CD4-positive, alpha-beta T cell (primary cell): ENCODE measurements at regions not wholly inside any gene's neighbourhood (a gene's known extent, or its start where the extent isn't known, plus 50 kb on each side); places are given as distances from the start of the nearest gene placed in this dataset.
"Not testable (repeated sequence)": the region's sequence is repeated elsewhere in the genome, so short reads cannot be mapped to it uniquely, and the experiment has no call there.

ENCODE experiments used
- ATAC-seq: fragments of 200-7000 bp; cut with Tn5 transposase; one replicate; pipeline ENCODE4 v1.10.0; 2022; ENCODE audit warnings: mild to moderate bottlenecking; ENCODE audit not compliant: poor library complexity
- CTCF ChIA-PET: fragments of 350-600 bp; sonication (Branson Sonifier 250); formaldehyde crosslinking; loops from one replicate; lab custom pipeline; 2021; ENCODE audit warnings: antibody characterized with exemption, inconsistent platforms; lab: Charles Lee
- POLR2A ChIA-PET: fragments of 350-600 bp; sonication (Branson Sonifier 250); formaldehyde crosslinking; loops from one replicate; lab custom pipeline; 2021; ENCODE audit warnings: antibody characterized with exemption, inconsistent platforms; lab: Charles Lee
- DNase-seq, 14 experiments: peaks; one replicate each; pipeline ENCODE4 v3.0.0-alpha.2; 2013 to 2020; ENCODE audit warnings: mixed read lengths in 2 of 14
- H3K27ac ChIP-seq, 2 donors: one replicate each; pipeline versions ENCODE4 v1.5.1 to v1.7.0; 2013; ENCODE audit warnings: low read length in 2 of 2, low read depth in 1 of 2, mild to moderate bottlenecking in 1 of 2
- H3K27me3 ChIP-seq, 2 experiments: 1 replicate in 1 of 2; 2 replicates in 1 of 2; pipeline versions ENCODE4 v1.6.1 to v1.7.0; 2013; ENCODE audit warnings: low read length in 2 of 2, control low read depth in 1 of 2, mild to moderate bottlenecking in 1 of 2, moderate library complexity in 1 of 2; ENCODE audit not compliant: insufficient read depth in 2 of 2, control insufficient read depth in 1 of 2
- H3K36me3 ChIP-seq: one replicate; pipeline ENCODE4 v1.6.1; 2013; ENCODE audit warnings: low read length, control low read depth; ENCODE audit not compliant: insufficient read depth
- H3K4me1 ChIP-seq: one replicate; pipeline ENCODE4 v1.6.1; 2013; ENCODE audit warnings: low read length, control low read depth; ENCODE audit not compliant: insufficient read depth
- H3K4me3 ChIP-seq: one replicate; pipeline ENCODE4 v1.5.1; 2013; ENCODE audit warnings: mild to moderate bottlenecking, low read length, moderate library complexity
- H3K9me3 ChIP-seq, 2 experiments: 1 replicate in 1 of 2; 2 replicates in 1 of 2; pipeline versions ENCODE4 v1.6.1 to v1.7.0; 2013; ENCODE audit warnings: low read length in 2 of 2, mild to moderate bottlenecking in 2 of 2, control low read depth in 1 of 2, moderate library complexity in 1 of 2; ENCODE audit not compliant: control insufficient read depth in 1 of 2, insufficient read depth in 1 of 2
- H3K27ac Mint-ChIP-seq: one replicate; pipeline ENCODE4 v1.8.0; 2020; ENCODE audit warnings: mixed read lengths
- H3K27me3 Mint-ChIP-seq: one replicate; pipeline ENCODE4 v1.8.0; 2021; ENCODE audit warnings: mixed read lengths
- H3K36me3 Mint-ChIP-seq: one replicate; pipeline ENCODE4 v1.8.0; 2021; ENCODE audit warnings: low read depth, mixed read lengths
- H3K4me1 Mint-ChIP-seq: one replicate; pipeline ENCODE4 v1.8.0; 2021; ENCODE audit warnings: low read depth, mixed read lengths
- H3K4me3 Mint-ChIP-seq: one replicate; pipeline ENCODE4 v1.8.0; 2020; ENCODE audit warnings: mild to moderate bottlenecking, mixed read lengths
- H3K9me3 Mint-ChIP-seq: one replicate; pipeline ENCODE4 v1.8.0; 2020; ENCODE audit warnings: mixed read lengths
- intact Hi-C, 2 experiments: fragments of 100-400 bp; cut with DNase I in 1 of 2; cut with micrococcal nuclease in 1 of 2; formaldehyde crosslinking; loops; one replicate each; pipeline versions ENCODE4 v1.15.1 to v1.9.0; 2023 to 2025; cut with DNase I, micrococcal nuclease
- TF ChIP-seq, protein P1 (sequence below): fragments of 200-600 bp; IDR thresholded peaks from one replicate; pipeline ENCODE4 v1.8.0; 2022; ENCODE audit warnings: antibody characterized with exemption, mild to moderate bottlenecking

DNA sequence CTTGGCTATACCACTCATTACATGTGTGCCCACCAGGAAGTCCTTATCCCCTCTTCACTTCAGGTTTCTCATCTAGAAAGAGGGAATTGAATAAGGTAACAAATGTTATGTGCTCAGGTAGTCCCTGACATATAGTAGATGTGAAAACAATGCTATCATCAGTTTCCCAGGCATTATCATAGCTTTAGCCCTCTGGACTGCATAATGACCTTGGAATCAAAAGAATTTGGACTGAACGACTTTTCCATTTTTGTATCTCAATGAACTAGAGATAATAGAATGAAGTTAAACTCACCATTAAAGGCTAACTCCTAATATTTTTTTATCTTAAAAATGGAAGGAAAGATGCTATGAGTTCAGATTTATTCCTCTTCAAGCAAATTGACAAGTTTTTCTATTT is 304.1 kb upstream of the USP24 start:
- peaks cover 0 to 2% of the 10 kb centered on the region in 2 experiments for H3K27me3 ChIP-seq
- Mint-ChIP-seq H3K36me3 (no peaks in the 10 kb centered on the region), H3K9me3 (no peaks in the 10 kb centered on the region), H3K27ac (no peak overlapping the region), H3K27me3 (peaks cover 23% of the 10 kb centered on the region), H3K4me3 (no peak overlapping the region), H3K4me1 (no peaks in the 10 kb centered on the region)
- TF ChIP-seq, protein P1, sequence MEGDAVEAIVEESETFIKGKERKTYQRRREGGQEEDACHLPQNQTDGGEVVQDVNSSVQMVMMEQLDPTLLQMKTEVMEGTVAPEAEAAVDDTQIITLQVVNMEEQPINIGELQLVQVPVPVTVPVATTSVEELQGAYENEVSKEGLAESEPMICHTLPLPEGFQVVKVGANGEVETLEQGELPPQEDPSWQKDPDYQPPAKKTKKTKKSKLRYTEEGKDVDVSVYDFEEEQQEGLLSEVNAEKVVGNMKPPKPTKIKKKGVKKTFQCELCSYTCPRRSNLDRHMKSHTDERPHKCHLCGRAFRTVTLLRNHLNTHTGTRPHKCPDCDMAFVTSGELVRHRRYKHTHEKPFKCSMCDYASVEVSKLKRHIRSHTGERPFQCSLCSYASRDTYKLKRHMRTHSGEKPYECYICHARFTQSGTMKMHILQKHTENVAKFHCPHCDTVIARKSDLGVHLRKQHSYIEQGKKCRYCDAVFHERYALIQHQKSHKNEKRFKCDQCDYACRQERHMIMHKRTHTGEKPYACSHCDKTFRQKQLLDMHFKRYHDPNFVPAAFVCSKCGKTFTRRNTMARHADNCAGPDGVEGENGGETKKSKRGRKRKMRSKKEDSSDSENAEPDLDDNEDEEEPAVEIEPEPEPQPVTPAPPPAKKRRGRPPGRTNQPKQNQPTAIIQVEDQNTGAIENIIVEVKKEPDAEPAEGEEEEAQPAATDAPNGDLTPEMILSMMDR, result no peak
- intact Hi-C loops, result no loop called here
- H3K4me3 ChIP-seq, result no peak overlapping the region
- H3K36me3 ChIP-seq, result no peaks in the 10 kb centered on the region
- H3K4me1 ChIP-seq, result no peaks in the 10 kb centered on the region
- POLR2A ChIA-PET, result no interaction called here
- DNase-seq (no peak), ATAC-seq (no peak)
- CTCF ChIA-PET, result no interaction called here
- H3K27ac ChIP-seq, result no peak overlapping the region
- H3K9me3 ChIP-seq, result no peaks in the 10 kb centered on the region

DNA sequence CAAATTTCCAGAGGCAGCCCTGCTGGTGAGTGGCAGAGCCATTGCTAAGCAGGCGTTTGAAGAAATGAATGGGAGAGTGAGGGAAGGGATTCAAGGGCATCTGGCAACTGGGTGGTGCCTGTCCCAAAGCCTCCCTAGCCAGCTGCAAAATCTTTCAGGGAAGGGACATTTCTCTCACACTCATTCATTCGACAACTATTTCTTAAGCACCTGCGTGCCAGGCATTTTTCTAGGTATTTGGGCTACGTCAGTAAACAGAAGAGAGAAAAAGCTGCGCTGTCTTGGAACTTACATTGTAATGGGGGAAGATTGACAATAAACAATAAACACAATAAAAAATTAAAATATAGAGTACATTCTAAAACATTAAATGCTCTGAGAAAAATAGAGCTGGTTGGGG is 301.9 kb upstream of the USP24 start:
- Mint-ChIP-seq H3K9me3 (no peaks in the 10 kb centered on the region), H3K36me3 (no peaks in the 10 kb centered on the region), H3K4me3 (no peak overlapping the region), H3K27me3 (peaks cover 23% of the 10 kb centered on the region), H3K4me1 (no peaks in the 10 kb centered on the region), H3K27ac (no peak overlapping the region)
- no peak overlapping the region for H3K27ac ChIP-seq
- H3K4me1 ChIP-seq, result no peaks in the 10 kb centered on the region
- intact Hi-C loops, result no loop called here
- H3K4me3 ChIP-seq, result no peak overlapping the region
- CTCF ChIA-PET, result no interaction called here
- peaks cover 0 to 2% of the 10 kb centered on the region in 2 experiments for H3K27me3 ChIP-seq
- DNase-seq, result no peak
- no peaks in the 10 kb centered on the region for H3K36me3 ChIP-seq
- no peaks in the 10 kb centered on the region for H3K9me3 ChIP-seq
- ATAC-seq, result no peak
- POLR2A ChIA-PET, result no interaction called here
- TF ChIP-seq, protein P1, result no peak

DNA sequence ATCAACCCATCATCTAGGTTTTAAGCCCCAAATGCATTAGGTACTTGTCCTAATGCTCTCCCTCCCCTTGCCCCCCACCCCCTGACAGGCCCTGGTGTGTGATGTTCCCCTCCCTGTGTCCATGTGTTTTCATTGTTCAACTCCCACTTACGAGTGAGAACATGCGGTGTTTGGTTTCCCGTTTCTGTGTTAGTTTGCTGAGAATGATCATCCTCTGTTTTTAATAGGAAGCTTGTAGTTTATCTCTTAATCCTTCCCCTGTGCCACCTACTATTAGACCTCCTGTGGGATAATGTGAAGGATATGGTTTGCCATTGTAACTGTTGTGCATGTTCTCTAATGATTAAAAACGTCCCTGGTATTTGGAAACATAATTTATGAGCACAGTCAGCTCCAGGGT is 299.4 kb upstream of the USP24 start:
- H3K4me1 ChIP-seq, H3K4me1 Mint-ChIP-seq, H3K36me3 Mint-ChIP-seq, CTCF ChIA-PET, H3K27ac Mint-ChIP-seq, H3K4me3 ChIP-seq, H3K4me3 Mint-ChIP-seq, H3K27me3 ChIP-seq, intact Hi-C loops, H3K27ac ChIP-seq, H3K9me3 Mint-ChIP-seq, H3K9me3 ChIP-seq, H3K36me3 ChIP-seq, ATAC-seq, DNase-seq, POLR2A ChIA-PET: not testable (repeated sequence)
- H3K27me3 Mint-ChIP-seq, result peaks cover 36% of the 10 kb centered on the region

DNA sequence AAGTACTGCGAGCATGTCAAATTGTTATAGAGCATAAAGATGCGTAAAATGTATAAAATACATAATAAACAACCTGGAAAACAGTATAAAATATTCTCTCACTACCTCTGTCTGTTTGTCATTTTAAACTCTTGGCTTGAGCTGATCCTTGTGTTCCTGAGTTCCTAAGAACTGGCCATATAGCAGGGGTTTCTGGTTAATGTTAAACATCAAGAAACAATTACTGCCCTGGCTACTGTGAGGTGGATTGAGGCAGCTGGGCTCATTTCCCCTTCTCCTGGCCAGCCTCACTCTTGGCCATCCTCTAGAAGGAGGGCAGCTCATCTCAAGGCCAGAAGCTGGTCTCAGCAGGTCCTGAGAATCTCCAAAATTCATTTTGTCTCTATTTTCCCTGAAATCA is 297.3 kb upstream of the USP24 start:
- no peak for ATAC-seq

More for the DNA sequence above, 297.3 kb upstream of the USP24 start:
- Mint-ChIP-seq H3K27ac (no peak overlapping the region), H3K36me3 (no peaks in the 10 kb centered on the region), H3K4me1 (no peaks in the 10 kb centered on the region), H3K9me3 (no peaks in the 10 kb centered on the region), H3K27me3 (peaks cover 27% of the 10 kb centered on the region), H3K4me3 (no peak overlapping the region)
- intact Hi-C loops, result no loop called here
- H3K27me3 ChIP-seq, result peaks cover 2 to 12% of the 10 kb centered on the region in 2 experiments
- ChIA-PET POLR2A (no interaction called here), CTCF (no interaction called here)
- no peak for DNase-seq
- peaks cover 0 to 3% of the 10 kb centered on the region in 2 experiments for H3K9me3 ChIP-seq
- no peak overlapping the region for H3K4me3 ChIP-seq
- no peak overlapping the region for H3K27ac ChIP-seq
- no peaks in the 10 kb centered on the region for H3K4me1 ChIP-seq
- no peaks in the 10 kb centered on the region for H3K36me3 ChIP-seq
- TF ChIP-seq, protein P1, result no peak
